ENCODE measurements at regions not wholly inside any gene's neighbourhood (a gene's known extent, or its start where the extent isn't known, plus 50 kb on each side); places are given as distances from the start of the nearest gene placed in this dataset.

DNA sequence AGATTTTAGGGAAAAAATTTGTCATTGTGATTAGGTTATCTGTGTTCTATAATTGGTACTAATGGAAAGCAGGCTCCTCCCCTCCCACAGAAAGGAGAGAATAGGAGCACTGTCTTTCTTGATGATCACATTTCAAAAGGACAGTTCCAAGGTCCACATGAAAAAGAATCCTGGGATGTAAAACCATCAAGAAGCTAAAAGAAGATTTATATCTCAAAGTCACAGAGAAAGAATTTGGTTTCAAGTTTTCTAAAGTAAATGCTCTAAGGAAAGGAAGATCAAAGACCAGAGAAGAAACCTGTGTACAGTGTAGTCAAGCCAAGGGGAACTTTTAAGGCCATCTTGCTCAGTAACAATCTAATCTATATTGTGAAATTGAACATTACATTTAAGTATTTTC, 652.7 kb upstream of the HS3ST5 start:
- TF ChIP-seq, protein P1, sequence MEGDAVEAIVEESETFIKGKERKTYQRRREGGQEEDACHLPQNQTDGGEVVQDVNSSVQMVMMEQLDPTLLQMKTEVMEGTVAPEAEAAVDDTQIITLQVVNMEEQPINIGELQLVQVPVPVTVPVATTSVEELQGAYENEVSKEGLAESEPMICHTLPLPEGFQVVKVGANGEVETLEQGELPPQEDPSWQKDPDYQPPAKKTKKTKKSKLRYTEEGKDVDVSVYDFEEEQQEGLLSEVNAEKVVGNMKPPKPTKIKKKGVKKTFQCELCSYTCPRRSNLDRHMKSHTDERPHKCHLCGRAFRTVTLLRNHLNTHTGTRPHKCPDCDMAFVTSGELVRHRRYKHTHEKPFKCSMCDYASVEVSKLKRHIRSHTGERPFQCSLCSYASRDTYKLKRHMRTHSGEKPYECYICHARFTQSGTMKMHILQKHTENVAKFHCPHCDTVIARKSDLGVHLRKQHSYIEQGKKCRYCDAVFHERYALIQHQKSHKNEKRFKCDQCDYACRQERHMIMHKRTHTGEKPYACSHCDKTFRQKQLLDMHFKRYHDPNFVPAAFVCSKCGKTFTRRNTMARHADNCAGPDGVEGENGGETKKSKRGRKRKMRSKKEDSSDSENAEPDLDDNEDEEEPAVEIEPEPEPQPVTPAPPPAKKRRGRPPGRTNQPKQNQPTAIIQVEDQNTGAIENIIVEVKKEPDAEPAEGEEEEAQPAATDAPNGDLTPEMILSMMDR (IDR thresholded peaks at IDR 0.05) = no peak
- no peak for TF ChIP-seq REST (IDR thresholded peaks at IDR 0.05; ENCODE audit: insufficient read depth in 1 of 2, low read depth in 2 of 2, low read length in 1 of 2)
